ENCODE measurements at regions not wholly inside any gene's neighbourhood (a gene's known extent, or its start where the extent isn't known, plus 50 kb on each side); places are given as distances from the start of the nearest gene placed in this dataset.
"Not testable (repeated sequence)": the region's sequence is repeated elsewhere in the genome, so short reads cannot be mapped to it uniquely, and the experiment has no call there.

- DNase-seq (ENCODE audit: low read depth, low spot score), result not testable (repeated sequence)
These were observed 1171.7 kb downstream of the RPIA start for GRCh38 chr2:89863209-89863608.

GRCh38 chr2:89874810-89875595, 1183.5 kb downstream of the RPIA start:
- DNase-seq (ENCODE audit: low read depth, low spot score), result not testable (repeated sequence)

DNA sequence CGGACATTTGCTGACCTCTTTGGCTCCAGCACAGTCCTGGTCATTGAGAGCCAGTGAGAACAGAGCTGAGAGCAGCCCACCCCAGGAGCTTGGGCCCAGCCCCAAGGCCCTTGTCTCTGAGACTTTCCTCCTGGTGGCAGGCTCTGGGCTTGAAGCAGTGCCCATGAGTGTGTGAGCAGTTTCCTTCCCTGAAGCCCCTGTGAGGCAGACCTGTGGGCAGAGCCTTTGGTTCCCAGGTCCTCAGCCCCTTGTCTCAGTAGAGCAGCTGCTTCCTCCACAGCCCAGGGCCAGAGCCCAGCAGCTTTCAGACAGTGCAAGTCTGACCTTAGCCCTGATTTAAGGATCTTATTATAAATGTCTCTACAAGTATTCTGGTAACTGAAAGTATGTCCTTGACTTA, 1185.0 kb downstream of the RPIA start:
- DNase-seq (ENCODE audit: low read depth, low spot score), result not testable (repeated sequence)

DNA sequence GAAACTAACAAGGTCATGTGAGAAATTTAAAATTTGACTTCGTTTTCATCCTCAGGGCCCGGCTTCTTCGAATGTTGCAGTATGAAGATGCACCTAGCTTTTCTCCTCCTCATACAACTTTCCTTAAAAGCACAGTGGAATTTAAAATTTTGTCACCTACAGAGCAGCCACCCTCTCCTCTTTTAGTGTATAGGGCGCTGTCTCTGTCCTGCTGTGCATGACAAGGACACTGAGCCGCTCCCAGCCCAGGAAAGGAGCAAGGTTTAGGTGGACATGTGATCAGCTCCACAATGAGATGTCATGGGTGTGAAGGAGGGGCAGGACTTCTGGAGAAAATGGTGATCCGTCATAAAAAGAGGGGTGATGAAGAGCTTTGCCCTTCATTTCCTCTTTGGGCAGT, 1185.4 kb downstream of the RPIA start:
- DNase-seq (ENCODE audit: low read depth, low spot score), result not testable (repeated sequence)

DNA sequence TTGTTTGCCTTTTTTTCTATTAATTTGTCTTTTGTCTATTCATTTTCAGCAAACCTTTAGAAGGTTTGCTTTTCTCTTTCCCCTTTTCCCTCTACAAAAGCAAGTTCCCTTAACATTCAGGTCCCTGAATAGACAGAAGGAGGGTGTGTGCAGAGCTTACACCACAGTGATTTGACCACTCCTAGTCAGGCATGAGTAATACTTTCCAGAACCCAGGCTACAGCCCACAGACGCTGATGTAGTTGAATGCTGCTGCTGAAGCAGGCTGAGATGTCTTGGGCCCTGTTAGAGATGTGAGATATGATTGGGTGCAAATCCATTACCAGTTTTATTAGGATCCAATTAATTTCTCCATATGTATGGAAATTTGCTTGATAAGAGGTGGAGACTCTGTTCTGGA, 1191.4 kb downstream of the RPIA start:
- DNase-seq (ENCODE audit: low read depth, low spot score), result not testable (repeated sequence)

DNA sequence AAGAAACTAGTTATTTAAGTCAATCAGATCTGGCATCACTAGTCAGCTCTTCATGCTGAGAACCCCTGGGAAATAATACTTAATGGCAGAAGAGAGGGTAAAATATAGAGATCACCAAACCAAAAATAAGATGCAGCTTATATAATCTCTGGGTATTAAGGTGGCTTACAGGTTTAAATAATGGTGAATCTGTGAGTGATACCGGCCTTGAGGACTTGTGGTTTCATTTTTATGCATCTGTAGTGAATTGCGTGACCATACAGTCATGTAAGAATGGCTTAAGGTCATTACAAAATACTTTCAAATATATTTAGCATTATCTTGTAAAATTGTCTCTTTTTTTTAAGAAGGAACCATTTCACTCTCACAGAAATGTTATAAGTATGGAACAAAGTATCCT, 1192.2 kb downstream of the RPIA start:
- not testable (repeated sequence) for DNase-seq (ENCODE audit: low read depth, low spot score)

GRCh38 chr2:89885071-89885470, 1193.6 kb downstream of the RPIA start:
- not testable (repeated sequence) for DNase-seq (ENCODE audit: low read depth, low spot score)

GRCh38 chr2:89888693-89889092, 1197.2 kb downstream of the RPIA start:
- DNase-seq (ENCODE audit: low read depth, low spot score), result not testable (repeated sequence)

- DNase-seq (ENCODE audit: low read depth, low spot score), result not testable (repeated sequence)
These were observed 1198.8 kb downstream of the RPIA start for GRCh38 chr2:89890185-89890773.

DNA sequence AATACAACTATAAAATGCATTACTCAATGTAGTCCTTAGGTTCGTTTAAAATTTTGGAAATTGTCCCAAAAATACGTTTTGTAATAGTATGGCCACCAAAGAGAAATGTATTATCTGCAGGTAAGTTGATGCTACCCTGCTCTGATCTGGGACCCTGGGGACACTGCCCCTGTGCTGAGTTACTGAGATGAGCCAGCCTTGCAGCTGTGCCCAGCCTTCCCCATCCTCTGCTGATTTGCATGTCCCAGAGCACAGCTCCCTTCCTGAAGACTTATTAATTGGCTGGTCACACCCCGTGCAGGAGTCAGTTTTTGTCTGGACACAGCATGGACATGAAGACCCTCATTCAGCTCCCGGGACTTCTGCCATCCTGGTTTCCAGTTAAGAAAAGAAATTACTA, 1203.5 kb downstream of the RPIA start:
- not testable (repeated sequence) for DNase-seq (ENCODE audit: low read depth, low spot score)

- not testable (repeated sequence) for DNase-seq (ENCODE audit: low read depth, low spot score)
These were observed 1204.2 kb downstream of the RPIA start for GRCh38 chr2:89895629-89896028.

- DNase-seq (ENCODE audit: low read depth, low spot score), result not testable (repeated sequence)
These were observed 1235.5 kb downstream of the RPIA start for GRCh38 chr2:89927018-89927417.

DNA sequence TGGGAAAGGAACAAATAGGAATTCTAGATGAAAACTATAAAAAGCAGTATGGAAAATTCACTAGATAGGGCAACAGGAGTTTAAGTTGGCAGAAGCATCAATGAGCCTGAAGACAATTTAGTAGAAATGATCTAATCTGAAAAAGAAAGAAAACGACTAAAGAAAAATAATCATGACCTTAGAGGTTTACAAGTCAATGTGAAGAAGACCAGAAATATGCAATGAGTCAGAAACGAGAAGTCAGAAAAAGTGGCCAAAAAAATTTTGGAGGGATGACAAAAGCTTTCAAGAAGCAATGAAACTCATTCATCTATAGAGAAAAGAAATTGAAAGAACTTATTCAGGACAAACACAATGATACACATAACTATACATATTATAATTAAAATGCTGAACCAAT, 1244.0 kb downstream of the RPIA start:
- DNase-seq (ENCODE audit: low read depth, low spot score), result not testable (repeated sequence)

DNA sequence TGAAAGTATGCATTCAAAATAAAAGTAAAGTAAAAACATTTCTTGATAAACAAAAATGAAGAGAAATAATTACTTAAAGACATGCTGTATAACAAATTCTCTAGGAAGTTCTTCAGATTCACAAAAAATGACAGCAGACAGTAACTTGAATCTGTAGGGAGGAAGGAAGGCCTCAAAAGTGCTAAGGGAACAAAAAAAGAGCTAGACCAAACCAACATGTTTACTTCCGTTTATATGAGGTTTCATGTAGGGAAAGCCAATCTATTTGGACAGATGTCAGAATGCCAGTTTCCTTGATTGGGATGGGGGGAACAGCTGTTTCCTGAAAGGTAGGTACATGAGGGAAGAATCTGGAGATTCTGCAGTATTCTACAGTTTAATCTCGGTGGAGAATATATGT, 1244.5 kb downstream of the RPIA start:
- not testable (repeated sequence) for DNase-seq (ENCODE audit: low read depth, low spot score)

GRCh38 chr2:89936559-89936958, 1245.1 kb downstream of the RPIA start:
- not testable (repeated sequence) for DNase-seq (ENCODE audit: low read depth, low spot score)

DNA sequence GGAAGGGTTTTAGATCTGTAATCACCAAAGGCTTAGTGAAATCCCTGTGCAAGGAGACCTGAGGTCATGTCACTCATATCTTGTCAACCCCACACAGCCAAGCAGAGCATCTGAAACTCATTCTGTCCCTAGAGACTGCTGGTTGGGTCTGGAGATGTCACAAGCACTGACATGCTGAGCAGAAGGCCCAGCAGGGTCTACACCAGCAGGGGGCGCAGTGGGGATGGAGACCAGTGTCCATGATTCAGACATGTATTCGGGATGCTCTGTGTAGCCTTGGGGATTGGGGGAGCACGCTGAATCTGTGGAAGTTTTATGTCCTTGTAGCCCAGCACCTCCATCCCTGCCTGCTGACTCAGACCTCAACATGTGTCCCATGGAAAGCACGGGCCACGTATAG, 1247.3 kb downstream of the RPIA start:
- DNase-seq (ENCODE audit: low read depth, low spot score), result not testable (repeated sequence)

- not testable (repeated sequence) for DNase-seq (ENCODE audit: low read depth, low spot score)
These were observed 1252.8 kb downstream of the RPIA start for GRCh38 chr2:89944267-89944666.

GRCh38 chr2:89945004-89945616, 1253.6 kb downstream of the RPIA start:
- DNase-seq (ENCODE audit: low read depth, low spot score), result not testable (repeated sequence)

GRCh38 chr2:89947208-89947815, 1255.8 kb downstream of the RPIA start:
- not testable (repeated sequence) for DNase-seq (ENCODE audit: low read depth, low spot score)

GRCh38 chr2:89948102-89948501, 1256.6 kb downstream of the RPIA start:
- not testable (repeated sequence) for DNase-seq (ENCODE audit: low read depth, low spot score)

- not testable (repeated sequence) for DNase-seq (ENCODE audit: low read depth, low spot score)
These were observed 1259.3 kb downstream of the RPIA start for GRCh38 chr2:89950807-89951206.

DNA sequence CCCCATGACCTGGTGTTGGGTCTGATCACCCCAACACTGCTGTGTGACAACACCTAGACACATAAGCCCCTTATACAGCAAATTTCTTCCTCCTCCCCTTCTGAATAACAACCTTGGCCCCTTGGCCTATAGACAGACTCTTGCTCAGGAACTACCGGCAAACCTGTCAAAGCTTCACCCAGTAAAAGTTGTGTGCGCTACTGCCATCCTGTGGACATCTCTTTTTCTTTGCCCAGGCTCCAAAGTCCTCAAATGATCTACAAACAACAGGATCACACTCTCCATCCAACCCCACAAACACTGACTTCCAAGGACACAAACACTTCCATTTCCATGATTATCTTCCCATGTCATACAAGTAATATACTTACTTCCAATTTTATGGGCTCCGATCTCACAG, 1265.8 kb downstream of the RPIA start:
- not testable (repeated sequence) for DNase-seq (ENCODE audit: low read depth, low spot score)
